Fibroblast of lung (primary cell): ENCODE measurements at regions not wholly inside any gene's neighbourhood (a gene's known extent, or its start where the extent isn't known, plus 50 kb on each side); places are given as distances from the start of the nearest gene placed in this dataset.

Experiments used
- DNase-seq, 2 donors: peaks; one replicate each; pipeline versions ENCODE4 v3.0.0 to v3.0.0-alpha.2; 2010; ENCODE audit warnings: low read depth in 2 of 2
- H2AFZ ChIP-seq: 2 replicates; pipeline ENCODE4 v1.5.1; 2012; ENCODE audit warnings: low read length, control low read depth, inconsistent platforms
- H3K27ac ChIP-seq: 2 replicates; pipeline ENCODE4 v1.5.1; 2011; ENCODE audit warnings: low read length, control low read depth; ENCODE audit not compliant: insufficient read depth
- H3K27me3 ChIP-seq: 2 replicates; pipeline ENCODE4 v1.5.1; 2011; ENCODE audit warnings: mild to moderate bottlenecking, low read length; ENCODE audit not compliant: control insufficient read depth, insufficient read depth
- H3K36me3 ChIP-seq: 2 replicates; pipeline ENCODE4 v1.5.1; 2011; ENCODE audit warnings: low read length; ENCODE audit not compliant: control insufficient read depth, insufficient read depth
- H3K4me1 ChIP-seq: 2 replicates; pipeline ENCODE4 v1.5.1; 2011; ENCODE audit warnings: low read length; ENCODE audit not compliant: control insufficient read depth, insufficient read depth; ENCODE audit errors: extremely low read depth
- H3K4me2 ChIP-seq: 2 replicates; pipeline ENCODE4 v1.5.1; 2011; ENCODE audit warnings: low read length, control low read depth; ENCODE audit not compliant: insufficient read depth; ENCODE audit errors: extremely low read depth
- H3K4me3 ChIP-seq, 4 experiments: fragments of 200-600 bp in 1 of 4; sonication (generic) in 1 of 4; replicated peaks in 1 of 4; 2 replicates each; pipeline ENCODE4 v1.5.1; 2011 to 2016; ENCODE audit warnings: low read length in 4 of 4, low read depth in 3 of 4, mild to moderate bottlenecking in 3 of 4, control low read depth in 2 of 4, inconsistent platforms in 1 of 4, mixed read lengths in 1 of 4; ENCODE audit not compliant: insufficient read depth in 1 of 4; ENCODE audit errors: control extremely low read depth in 1 of 4
- H3K79me2 ChIP-seq: 2 replicates; pipeline ENCODE4 v1.5.1; 2012; ENCODE audit warnings: mild to moderate bottlenecking, low read length, inconsistent platforms; ENCODE audit not compliant: control insufficient read depth, insufficient read depth
- H3K9ac ChIP-seq: 2 replicates; pipeline ENCODE4 v1.5.1; 2011; ENCODE audit warnings: mild to moderate bottlenecking, low read length, control low read depth; ENCODE audit not compliant: insufficient read depth
- H3K9me3 ChIP-seq: 2 replicates; pipeline ENCODE4 v1.5.1; 2012; ENCODE audit warnings: low read depth, low read length; ENCODE audit not compliant: control insufficient read depth, insufficient read depth
- H4K20me1 ChIP-seq: 2 replicates; pipeline ENCODE4 v1.5.1; 2011; ENCODE audit warnings: low read length; ENCODE audit not compliant: control insufficient read depth, insufficient read depth; ENCODE audit errors: extremely low read depth
- EZH2 ChIP-seq: IDR thresholded peaks from 2 replicates; pipeline ENCODE4 v1.5.1; 2012; ENCODE audit warnings: low read length, control low read depth, mild to moderate bottlenecking; ENCODE audit errors: missing control alignments
- TF ChIP-seq, protein P1 (sequence below), 2 donors: IDR thresholded peaks in 1 of 2; conservative IDR thresholded peaks in 1 of 2; 1 replicate in 1 of 2; 2 replicates in 1 of 2; pipeline ENCODE4 v1.5.1; 2011 to 2012; ENCODE audit warnings: low read length in 2 of 2, control low read depth in 1 of 2, inconsistent platforms in 1 of 2, low read depth in 1 of 2, mild to moderate bottlenecking in 1 of 2

DNA sequence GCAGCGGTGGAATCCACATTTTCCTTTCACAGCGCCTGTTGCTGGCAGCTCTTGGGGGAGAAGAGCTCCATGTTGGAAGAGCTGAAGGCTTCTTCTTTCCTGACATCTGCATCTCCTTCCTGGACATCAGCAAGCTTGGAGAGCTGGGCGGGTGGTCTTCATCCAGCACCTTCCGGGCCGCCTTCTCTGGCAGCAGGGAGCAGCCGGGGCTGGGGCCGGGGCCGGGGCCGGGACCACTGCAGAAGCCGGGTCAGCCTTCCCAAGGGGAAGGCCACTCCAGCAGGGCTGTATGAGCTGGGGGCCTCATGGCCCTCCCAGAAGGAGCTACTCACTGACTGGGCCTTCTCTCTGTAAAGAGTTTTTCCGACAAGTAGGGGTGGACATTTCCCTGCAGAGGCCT, 787.5 kb downstream of the TLE4 start:
- Histone ChIP-seq H3K4me1 (no peaks in the 10 kb centered on the region), H3K4me3 (no peak overlapping the region), H2AFZ (no peak overlapping the region), H3K79me2 (no peaks in the 10 kb centered on the region), H3K9ac (no peak overlapping the region), H3K27ac (no peak overlapping the region), H3K36me3 (no peaks in the 10 kb centered on the region), H3K9me3 (no peaks in the 10 kb centered on the region), H4K20me1 (no peaks in the 10 kb centered on the region), H3K4me2 (no peak overlapping the region), H3K27me3 (no peaks in the 10 kb centered on the region)
- no peak for TF ChIP-seq EZH2
- TF ChIP-seq, protein P1, sequence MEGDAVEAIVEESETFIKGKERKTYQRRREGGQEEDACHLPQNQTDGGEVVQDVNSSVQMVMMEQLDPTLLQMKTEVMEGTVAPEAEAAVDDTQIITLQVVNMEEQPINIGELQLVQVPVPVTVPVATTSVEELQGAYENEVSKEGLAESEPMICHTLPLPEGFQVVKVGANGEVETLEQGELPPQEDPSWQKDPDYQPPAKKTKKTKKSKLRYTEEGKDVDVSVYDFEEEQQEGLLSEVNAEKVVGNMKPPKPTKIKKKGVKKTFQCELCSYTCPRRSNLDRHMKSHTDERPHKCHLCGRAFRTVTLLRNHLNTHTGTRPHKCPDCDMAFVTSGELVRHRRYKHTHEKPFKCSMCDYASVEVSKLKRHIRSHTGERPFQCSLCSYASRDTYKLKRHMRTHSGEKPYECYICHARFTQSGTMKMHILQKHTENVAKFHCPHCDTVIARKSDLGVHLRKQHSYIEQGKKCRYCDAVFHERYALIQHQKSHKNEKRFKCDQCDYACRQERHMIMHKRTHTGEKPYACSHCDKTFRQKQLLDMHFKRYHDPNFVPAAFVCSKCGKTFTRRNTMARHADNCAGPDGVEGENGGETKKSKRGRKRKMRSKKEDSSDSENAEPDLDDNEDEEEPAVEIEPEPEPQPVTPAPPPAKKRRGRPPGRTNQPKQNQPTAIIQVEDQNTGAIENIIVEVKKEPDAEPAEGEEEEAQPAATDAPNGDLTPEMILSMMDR (conservative IDR thresholded peaks at IDR 0.05 in 1 of 2, IDR thresholded peaks at IDR 0.05 in 1 of 2; ENCODE audit: low read depth in 1 of 2, low read length in 2 of 2), result no peak
- no peak for DNase-seq

DNA sequence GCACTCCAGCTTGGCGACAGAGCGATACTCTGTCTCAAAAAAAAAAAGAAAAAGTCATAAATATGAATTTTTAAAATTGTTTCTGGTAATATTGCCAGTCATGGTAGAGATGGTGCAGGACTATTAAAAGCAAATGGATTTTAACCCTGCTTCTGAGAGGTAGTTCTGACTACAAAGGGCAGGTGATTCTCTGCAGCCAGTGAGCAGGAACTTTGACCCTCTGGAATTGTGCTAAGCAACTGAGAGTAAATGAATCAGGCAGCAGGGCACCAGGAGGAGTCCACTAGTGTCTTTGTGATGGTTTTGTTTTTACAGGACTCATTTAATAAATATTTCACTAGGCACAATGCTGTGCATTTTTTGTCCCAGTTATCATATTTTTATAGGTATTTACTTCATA, 781.2 kb downstream of the TLE4 start:
- Histone ChIP-seq H3K79me2 (no peaks in the 10 kb centered on the region), H3K4me1 (no peaks in the 10 kb centered on the region)

GRCh38 chr9:80351612-80352011, 779.8 kb downstream of the TLE4 start:
- Histone ChIP-seq H3K4me2 (no peak overlapping the region), H3K9me3 (no peaks in the 10 kb centered on the region), H4K20me1 (no peaks in the 10 kb centered on the region), H3K4me3 (no peak overlapping the region), H3K36me3 (no peaks in the 10 kb centered on the region), H3K9ac (no peak overlapping the region), H3K27ac (no peak overlapping the region), H2AFZ (no peak overlapping the region), H3K4me1 (no peaks in the 10 kb centered on the region), H3K27me3 (no peaks in the 10 kb centered on the region), H3K79me2 (no peaks in the 10 kb centered on the region)
- TF ChIP-seq, protein P1 (conservative IDR thresholded peaks at IDR 0.05 in 1 of 2, IDR thresholded peaks at IDR 0.05 in 1 of 2; ENCODE audit: low read depth in 1 of 2, low read length in 2 of 2), result no peak
- TF ChIP-seq EZH2, result no peak
- DNase-seq, result no peak

More for the DNA sequence above, 781.2 kb downstream of the TLE4 start:
- H4K20me1 ChIP-seq, result no peaks in the 10 kb centered on the region
- H3K27me3 ChIP-seq, result no peaks in the 10 kb centered on the region
- no peak overlapping the region for H3K4me2 ChIP-seq
- no peaks in the 10 kb centered on the region for H3K36me3 ChIP-seq
- no peak overlapping the region for H3K9ac ChIP-seq
- DNase-seq, result no peak
- no peak overlapping the region for H3K4me3 ChIP-seq
- H3K9me3 ChIP-seq, result no peaks in the 10 kb centered on the region
- TF ChIP-seq, protein P1 (conservative IDR thresholded peaks at IDR 0.05 in 1 of 2, IDR thresholded peaks at IDR 0.05 in 1 of 2; ENCODE audit: low read depth in 1 of 2, low read length in 2 of 2), result no peak
- no peak for TF ChIP-seq EZH2
- H3K27ac ChIP-seq, result no peak overlapping the region
- H2AFZ ChIP-seq, result no peak overlapping the region
